Mesenteric fat pad (tissue), 1 donor: ENCODE measurements at regions not wholly inside any gene's neighbourhood (a gene's known extent, or its start where the extent isn't known, plus 50 kb on each side); places are given as distances from the start of the nearest gene placed in this dataset.

ENCODE experiments used
- DNase-seq: peaks from one replicate; pipeline ENCODE4 v3.0.0-alpha.2; 2020; ENCODE audit warnings: low spot score
- donor health status: DM: yes; HTN: yes; CAD: no.

- DNase-seq = no peak
Observed at GRCh38 chr2:195411219-195411687, 245.8 kb upstream of the SLC39A10 start.

- no peak for DNase-seq
Observed at GRCh38 chr2:195410074-195410671, 246.9 kb upstream of the SLC39A10 start.

GRCh38 chr2:195408811-195409210 is 248.2 kb upstream of the SLC39A10 start:
- no peak for DNase-seq

GRCh38 chr2:195408196-195408595 is 248.8 kb upstream of the SLC39A10 start:
- DNase-seq = no peak

GRCh38 chr2:195407783-195408182 is 249.2 kb upstream of the SLC39A10 start:
- DNase-seq = no peak

- no peak for DNase-seq
Observed at GRCh38 chr2:195406886-195407603, 250.0 kb upstream of the SLC39A10 start.

- DNase-seq = no peak
Observed at GRCh38 chr2:195404651-195405050, 252.4 kb upstream of the SLC39A10 start.

GRCh38 chr2:195396479-195396878 is 260.5 kb upstream of the SLC39A10 start:
- DNase-seq = no peak

- no peak for DNase-seq
Observed at GRCh38 chr2:195395362-195395761, 261.7 kb upstream of the SLC39A10 start.

- DNase-seq = no peak
Observed at GRCh38 chr2:195392446-195393336, 264.3 kb upstream of the SLC39A10 start.

GRCh38 chr2:195390686-195391321 is 266.2 kb upstream of the SLC39A10 start:
- no peak for DNase-seq

GRCh38 chr2:195388028-195388427 is 269.0 kb upstream of the SLC39A10 start:
- no peak for DNase-seq

- DNase-seq = no peak
Observed at GRCh38 chr2:195382186-195382585, 274.8 kb upstream of the SLC39A10 start.

- DNase-seq = no peak
Observed at GRCh38 chr2:195370167-195370943, 286.7 kb upstream of the SLC39A10 start.

- DNase-seq = no peak
Observed at GRCh38 chr2:195369218-195369587, 287.8 kb upstream of the SLC39A10 start.

- no peak for DNase-seq
Observed at GRCh38 chr2:195368249-195369217, 288.5 kb upstream of the SLC39A10 start.

- DNase-seq = no peak
Observed at GRCh38 chr2:195367809-195368208, 289.2 kb upstream of the SLC39A10 start.

- DNase-seq = no peak
Observed at GRCh38 chr2:195364015-195364965, 292.7 kb upstream of the SLC39A10 start.
